Ovary (tissue), 3 donors: ENCODE measurements at regions not wholly inside any gene's neighbourhood (a gene's known extent, or its start where the extent isn't known, plus 50 kb on each side); places are given as distances from the start of the nearest gene placed in this dataset.

ENCODE experiments used
- POLR2A ChIP-seq: fragments of 450-650 bp; IDR thresholded peaks from one replicate; pipeline ENCODE4 v1.6.1; 2017; ENCODE audit warnings: antibody characterized with exemption, mild to moderate bottlenecking, moderate library complexity
- TF ChIP-seq, protein P1 (sequence below), 3 donors: fragments of 450-650 bp in 2 of 3; fragments of 200-600 bp in 1 of 3; IDR thresholded peaks; one replicate each; pipeline versions ENCODE4 v1.5.1 to v1.8.0; 2016 to 2022; ENCODE audit warnings: antibody characterized with exemption in 3 of 3, mild to moderate bottlenecking in 1 of 3
- donor health status: DM: no; HTN: no; CAD: no.

DNA sequence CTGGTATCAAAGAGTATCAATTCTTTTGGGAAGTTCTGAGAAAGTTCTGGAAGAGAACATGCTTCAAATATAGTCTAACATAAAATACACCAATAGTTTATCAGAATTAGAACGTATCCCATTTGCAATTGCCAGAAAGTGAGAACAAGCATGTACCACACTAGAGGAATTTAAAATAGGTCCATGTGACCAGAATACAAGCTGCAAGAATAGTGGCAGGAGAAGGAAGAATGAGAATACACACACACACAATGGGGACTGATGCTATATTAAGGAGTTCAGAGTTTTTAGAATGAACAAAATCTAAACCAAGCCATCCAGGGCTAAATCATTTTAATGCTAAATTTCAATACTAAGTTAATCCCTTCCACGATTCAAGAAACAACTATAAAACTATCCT lies 99.1 kb upstream of the TMEM168 start:
- TF ChIP-seq, protein P1, sequence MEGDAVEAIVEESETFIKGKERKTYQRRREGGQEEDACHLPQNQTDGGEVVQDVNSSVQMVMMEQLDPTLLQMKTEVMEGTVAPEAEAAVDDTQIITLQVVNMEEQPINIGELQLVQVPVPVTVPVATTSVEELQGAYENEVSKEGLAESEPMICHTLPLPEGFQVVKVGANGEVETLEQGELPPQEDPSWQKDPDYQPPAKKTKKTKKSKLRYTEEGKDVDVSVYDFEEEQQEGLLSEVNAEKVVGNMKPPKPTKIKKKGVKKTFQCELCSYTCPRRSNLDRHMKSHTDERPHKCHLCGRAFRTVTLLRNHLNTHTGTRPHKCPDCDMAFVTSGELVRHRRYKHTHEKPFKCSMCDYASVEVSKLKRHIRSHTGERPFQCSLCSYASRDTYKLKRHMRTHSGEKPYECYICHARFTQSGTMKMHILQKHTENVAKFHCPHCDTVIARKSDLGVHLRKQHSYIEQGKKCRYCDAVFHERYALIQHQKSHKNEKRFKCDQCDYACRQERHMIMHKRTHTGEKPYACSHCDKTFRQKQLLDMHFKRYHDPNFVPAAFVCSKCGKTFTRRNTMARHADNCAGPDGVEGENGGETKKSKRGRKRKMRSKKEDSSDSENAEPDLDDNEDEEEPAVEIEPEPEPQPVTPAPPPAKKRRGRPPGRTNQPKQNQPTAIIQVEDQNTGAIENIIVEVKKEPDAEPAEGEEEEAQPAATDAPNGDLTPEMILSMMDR (IDR thresholded peaks at IDR 0.05) = no peak
- no peak for TF ChIP-seq POLR2A
